ENCODE measurements at regions not wholly inside any gene's neighbourhood (a gene's known extent, or its start where the extent isn't known, plus 50 kb on each side); places are given as distances from the start of the nearest gene placed in this dataset.

DNA sequence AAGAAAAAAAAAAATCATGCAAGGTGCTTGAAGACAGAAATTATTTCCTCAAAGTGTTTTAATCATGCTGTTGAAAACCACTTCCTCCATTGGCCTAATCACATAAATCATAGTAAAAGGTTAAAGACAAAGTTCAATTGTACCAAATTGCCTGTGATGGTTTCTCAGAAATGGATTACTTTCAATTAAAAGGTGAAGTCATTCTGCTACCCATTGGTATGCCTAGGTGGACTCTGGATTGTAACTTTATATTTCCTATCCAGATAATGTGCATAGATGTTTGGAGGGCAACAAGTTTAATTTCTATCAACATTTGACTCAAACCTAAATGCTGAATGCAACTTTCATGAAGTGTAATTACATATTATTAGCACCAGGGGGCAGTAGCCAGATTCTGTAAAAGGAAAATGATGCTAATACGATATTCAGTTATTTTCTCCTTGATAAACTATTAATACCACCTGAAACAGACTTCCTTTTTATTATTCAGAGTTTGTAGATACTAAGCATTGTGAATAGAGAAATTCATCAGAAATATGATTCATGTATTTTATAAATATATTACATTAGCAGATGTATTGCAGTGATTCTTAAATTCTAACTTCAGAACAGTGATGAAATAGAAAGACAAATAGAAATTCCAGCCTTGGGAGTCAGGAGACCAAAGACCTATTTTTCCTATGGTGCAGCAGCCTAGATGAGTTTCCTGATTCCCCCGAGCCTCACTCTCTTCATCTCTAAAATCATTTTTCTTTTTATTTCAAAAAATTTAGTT, 148.2 kb downstream of the CAAP1 start:
- in situ Hi-C loops (cut with MboI; ENCODE audit: low sequenced_read_pairs), result loop anchor here (25.0 kb wide), 1 partner anchor 218 kb away; the partner anchor contains the start of gene IFT74

- in situ Hi-C loops (cut with MboI; ENCODE audit: low sequenced_read_pairs), result loop anchor here (25.0 kb wide), 1 partner anchor 219 kb away; the partner anchor contains the start of gene IFT74
These were observed 149.7 kb downstream of the CAAP1 start for GRCh38 chr9:26742828-26743476.

DNA sequence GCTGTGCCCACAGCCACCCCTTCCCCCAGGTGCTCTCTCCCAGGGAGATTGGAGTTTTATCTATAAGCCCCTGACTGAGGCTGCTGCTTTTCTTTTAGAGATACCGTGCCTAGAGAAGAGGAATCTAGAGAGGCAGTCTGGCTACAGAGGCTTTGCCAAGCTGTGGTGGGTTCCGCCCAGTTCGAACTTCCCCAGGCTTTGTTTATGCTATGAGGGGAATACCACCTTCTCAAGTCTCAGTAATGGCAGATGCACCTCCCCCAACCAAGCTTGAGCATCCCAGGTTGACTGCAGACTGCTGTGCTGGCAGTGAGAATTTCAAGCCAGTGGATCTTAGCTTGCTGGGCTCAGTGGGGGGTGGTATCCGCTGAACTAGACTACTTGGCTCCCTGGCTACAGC, 157.4 kb downstream of the CAAP1 start:
- in situ Hi-C loops (cut with MboI; ENCODE audit: low sequenced_read_pairs), result loop anchor here (25.0 kb wide), 1 partner anchor 227 kb away; the partner anchor contains the start of gene IFT74

GRCh38 chr9:26729187-26729586, 163.4 kb downstream of the CAAP1 start:
- in situ Hi-C loops (cut with MboI; ENCODE audit: low sequenced_read_pairs), result loop anchor here (25.0 kb wide), 1 partner anchor 233 kb away; the partner anchor contains the start of gene IFT74

GRCh38 chr9:26727471-26727870, 165.1 kb downstream of the CAAP1 start:
- in situ Hi-C loops (cut with MboI; ENCODE audit: low sequenced_read_pairs), result loop anchor here (25.0 kb wide), 1 partner anchor 235 kb away; the partner anchor contains the start of gene IFT74

GRCh38 chr9:26725573-26725972, 167.0 kb downstream of the CAAP1 start:
- in situ Hi-C loops (cut with MboI; ENCODE audit: low sequenced_read_pairs), result loop anchor here (25.0 kb wide), 1 partner anchor 237 kb away; the partner anchor contains the start of gene IFT74

DNA sequence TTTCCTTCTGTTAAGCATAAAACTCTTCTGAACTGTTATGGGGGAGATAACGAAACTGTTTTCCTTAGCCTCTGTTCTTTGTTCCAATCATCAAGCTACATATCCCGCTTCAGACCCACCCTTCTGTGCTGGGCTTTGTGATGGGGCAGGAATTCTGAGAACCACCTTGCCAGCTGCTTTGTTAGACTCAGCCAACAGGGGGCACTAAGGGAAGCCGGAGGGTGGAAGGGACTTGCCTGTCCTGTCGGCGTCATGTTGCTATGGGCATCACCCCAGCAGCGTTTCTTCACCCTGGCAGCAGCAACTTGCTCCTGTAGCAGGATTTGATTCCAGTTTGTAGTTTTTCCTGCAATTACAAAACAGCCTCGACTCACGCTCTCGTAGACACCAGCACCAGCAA, 169.1 kb downstream of the CAAP1 start:
- in situ Hi-C loops (cut with MboI; ENCODE audit: low sequenced_read_pairs), result no loop called here

DNA sequence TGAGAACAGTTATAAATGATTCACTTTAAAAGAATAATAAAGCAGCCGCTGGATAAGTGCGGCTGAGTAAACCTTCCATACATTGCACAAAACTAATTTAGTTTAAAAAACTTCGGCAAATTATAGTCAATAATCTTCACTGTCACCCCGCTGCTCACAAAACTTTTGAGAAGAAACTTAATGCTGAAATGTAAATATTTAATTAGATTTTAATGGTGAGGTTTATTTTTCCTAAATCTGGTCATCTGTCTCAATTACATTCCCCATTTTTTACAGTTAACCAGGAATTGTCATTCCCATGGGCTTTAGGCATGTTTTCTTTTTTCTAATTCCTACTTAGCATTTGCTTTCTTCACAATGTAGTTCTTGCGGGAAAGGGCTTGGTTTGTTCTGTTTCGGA, 169.8 kb downstream of the CAAP1 start:
- in situ Hi-C loops (cut with MboI; ENCODE audit: low sequenced_read_pairs), result no loop called here

- in situ Hi-C loops (cut with MboI; ENCODE audit: low sequenced_read_pairs), result no loop called here
These were observed 182.6 kb downstream of the CAAP1 start for GRCh38 chr9:26710008-26710407.

- in situ Hi-C loops (cut with MboI; ENCODE audit: low sequenced_read_pairs), result no loop called here
These were observed 186.4 kb downstream of the CAAP1 start for GRCh38 chr9:26706223-26706622.

GRCh38 chr9:26695298-26695622, 197.3 kb downstream of the CAAP1 start:
- in situ Hi-C loops (cut with MboI; ENCODE audit: low sequenced_read_pairs), result no loop called here

DNA sequence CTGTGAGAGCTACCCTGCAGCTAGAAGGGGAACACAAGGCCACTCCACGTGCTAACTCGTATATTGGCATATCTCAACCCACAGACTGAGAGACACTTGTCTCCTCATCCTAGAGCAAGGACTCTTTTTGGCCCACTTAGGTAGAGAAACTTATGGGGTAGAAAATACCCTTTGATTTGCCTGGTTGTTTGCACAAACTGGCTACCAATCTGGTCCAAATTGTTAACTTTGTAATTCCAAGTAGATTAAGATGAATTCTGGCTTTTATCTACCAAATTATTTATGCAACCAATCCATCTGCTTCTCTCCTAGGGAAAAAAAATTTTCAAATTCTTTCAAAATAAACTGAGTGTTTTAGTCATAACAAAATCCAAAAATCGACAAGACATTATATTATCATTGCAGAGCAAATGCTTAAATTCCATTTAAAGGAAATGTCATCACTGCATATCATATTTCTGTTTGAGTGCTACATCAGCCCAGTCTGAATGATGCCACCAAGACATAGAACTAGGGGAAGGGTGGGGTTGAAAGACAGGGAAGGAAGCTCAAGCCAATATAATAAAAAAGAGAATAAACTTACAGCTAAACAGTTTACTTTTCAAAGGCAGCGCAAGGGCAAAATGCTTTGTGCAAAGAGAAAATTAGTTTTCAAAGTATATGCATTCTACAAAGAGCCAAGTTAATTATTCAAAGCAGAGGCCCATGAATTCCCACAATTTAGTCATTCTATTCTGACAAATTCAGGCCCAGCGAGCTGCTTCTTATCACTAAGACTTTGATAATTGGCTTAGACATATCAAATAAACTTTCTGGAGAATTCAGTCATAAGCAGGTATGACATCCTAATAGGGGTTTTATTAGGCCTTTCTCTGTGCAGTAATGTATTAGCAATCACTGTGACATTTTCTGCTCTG, 198.0 kb downstream of the CAAP1 start:
- in situ Hi-C loops (cut with MboI; ENCODE audit: low sequenced_read_pairs), result no loop called here

GRCh38 chr9:26689041-26689440, 203.6 kb downstream of the CAAP1 start:
- in situ Hi-C loops (cut with MboI; ENCODE audit: low sequenced_read_pairs), result no loop called here

DNA sequence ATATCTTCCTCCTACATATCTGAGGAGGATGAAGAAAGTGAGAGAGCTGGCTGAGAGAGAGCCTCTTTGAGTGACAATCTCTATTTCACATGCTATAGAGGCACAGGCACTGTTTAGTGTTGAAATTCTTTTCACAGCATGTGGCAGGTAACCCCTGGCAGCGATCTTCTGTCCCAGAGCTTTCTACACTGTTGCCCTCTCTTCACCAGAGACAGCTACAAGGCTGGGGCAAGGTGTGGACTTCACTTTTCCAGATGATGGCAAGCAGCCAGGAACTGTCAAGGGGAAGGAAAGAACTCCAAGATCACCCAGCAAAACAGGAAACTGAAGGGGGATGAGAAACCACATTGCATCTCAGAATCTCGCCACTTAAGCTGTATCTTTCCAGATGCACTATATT, 205.2 kb downstream of the CAAP1 start:
- in situ Hi-C loops (cut with MboI; ENCODE audit: low sequenced_read_pairs), result no loop called here

- in situ Hi-C loops (cut with MboI; ENCODE audit: low sequenced_read_pairs), result no loop called here
These were observed 206.8 kb downstream of the CAAP1 start for GRCh38 chr9:26685818-26686217.

- in situ Hi-C loops (cut with MboI; ENCODE audit: low sequenced_read_pairs), result no loop called here
These were observed 208.6 kb downstream of the CAAP1 start for GRCh38 chr9:26684029-26684428.

GRCh38 chr9:26682796-26683496, 209.7 kb downstream of the CAAP1 start:
- in situ Hi-C loops (cut with MboI; ENCODE audit: low sequenced_read_pairs), result no loop called here

GRCh38 chr9:26682041-26682440, 210.6 kb downstream of the CAAP1 start:
- in situ Hi-C loops (cut with MboI; ENCODE audit: low sequenced_read_pairs), result no loop called here

- in situ Hi-C loops (cut with MboI; ENCODE audit: low sequenced_read_pairs), result no loop called here
These were observed 214.5 kb downstream of the CAAP1 start for GRCh38 chr9:26677965-26678706.

GRCh38 chr9:26675035-26675434, 217.6 kb downstream of the CAAP1 start:
- in situ Hi-C loops (cut with MboI; ENCODE audit: low sequenced_read_pairs), result no loop called here

Data from HL-60/S4 treated with retinoic acid at 250 ng/mL for 4 days and 3 days (cell line).